ENCODE measurements at regions not wholly inside any gene's neighbourhood (a gene's known extent, or its start where the extent isn't known, plus 50 kb on each side); places are given as distances from the start of the nearest gene placed in this dataset.

- TF ChIP-seq, protein P1, sequence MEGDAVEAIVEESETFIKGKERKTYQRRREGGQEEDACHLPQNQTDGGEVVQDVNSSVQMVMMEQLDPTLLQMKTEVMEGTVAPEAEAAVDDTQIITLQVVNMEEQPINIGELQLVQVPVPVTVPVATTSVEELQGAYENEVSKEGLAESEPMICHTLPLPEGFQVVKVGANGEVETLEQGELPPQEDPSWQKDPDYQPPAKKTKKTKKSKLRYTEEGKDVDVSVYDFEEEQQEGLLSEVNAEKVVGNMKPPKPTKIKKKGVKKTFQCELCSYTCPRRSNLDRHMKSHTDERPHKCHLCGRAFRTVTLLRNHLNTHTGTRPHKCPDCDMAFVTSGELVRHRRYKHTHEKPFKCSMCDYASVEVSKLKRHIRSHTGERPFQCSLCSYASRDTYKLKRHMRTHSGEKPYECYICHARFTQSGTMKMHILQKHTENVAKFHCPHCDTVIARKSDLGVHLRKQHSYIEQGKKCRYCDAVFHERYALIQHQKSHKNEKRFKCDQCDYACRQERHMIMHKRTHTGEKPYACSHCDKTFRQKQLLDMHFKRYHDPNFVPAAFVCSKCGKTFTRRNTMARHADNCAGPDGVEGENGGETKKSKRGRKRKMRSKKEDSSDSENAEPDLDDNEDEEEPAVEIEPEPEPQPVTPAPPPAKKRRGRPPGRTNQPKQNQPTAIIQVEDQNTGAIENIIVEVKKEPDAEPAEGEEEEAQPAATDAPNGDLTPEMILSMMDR (optimal IDR thresholded peaks at IDR 0.05 in 1 of 3, IDR thresholded peaks at IDR 0.05 in 1 of 3, conservative IDR thresholded peaks at IDR 0.05 in 1 of 3; ENCODE audit: extremely low read depth in 1 of 3, insufficient read depth in 2 of 3, low read length in 3 of 3): no peak
- TF ChIP-seq EZH2 (IDR thresholded peaks at IDR 0.05; ENCODE audit: low read length): no peak
These were observed 417.4 kb downstream of the NDFIP2 start for GRCh38 chr13:79898202-79898826.

Data from keratinocyte (primary cell).